Ishikawa (cell line): ENCODE measurements at regions not wholly inside any gene's neighbourhood (a gene's known extent, or its start where the extent isn't known, plus 50 kb on each side); places are given as distances from the start of the nearest gene placed in this dataset.
A peak's percentile ranks its signal among the peaks of the same experiment; 100 is the strongest.

Experiments
- CEBPB ChIP-seq: IDR thresholded peaks from 2 replicates; pipeline ENCODE4 v1.6.1; 2012
- CREB1 ChIP-seq: IDR thresholded peaks from 2 replicates; pipeline ENCODE4 v1.6.1; 2012; ENCODE audit warnings: low read depth
- EGR1 ChIP-seq: IDR thresholded peaks from 2 replicates; pipeline ENCODE4 v1.6.1; 2012
- EP300 ChIP-seq: IDR thresholded peaks from 2 replicates; pipeline ENCODE4 v1.6.1; 2012; ENCODE audit warnings: borderline replicate concordance
- FOXM1 ChIP-seq: IDR thresholded peaks from 2 replicates; pipeline ENCODE4 v1.6.1; 2012; ENCODE audit warnings: low read depth, borderline replicate concordance
- NFIC ChIP-seq: IDR thresholded peaks from 2 replicates; pipeline ENCODE4 v1.6.1; 2012
- RAD21 ChIP-seq: IDR thresholded peaks from 2 replicates; pipeline ENCODE4 v1.6.1; 2012; ENCODE audit warnings: low read depth
- TAF1 ChIP-seq: IDR thresholded peaks from 2 replicates; pipeline ENCODE4 v1.6.1; 2012; ENCODE audit warnings: low read depth, mild to moderate bottlenecking
- TCF12 ChIP-seq: IDR thresholded peaks from 2 replicates; pipeline ENCODE4 v1.6.1; 2012; ENCODE audit warnings: low read depth
- TEAD4 ChIP-seq: IDR thresholded peaks from 2 replicates; pipeline ENCODE4 v1.6.1; 2012
- YY1 ChIP-seq: IDR thresholded peaks from 2 replicates; pipeline ENCODE4 v1.6.1; 2012; ENCODE audit warnings: low read depth
- ZBTB7A ChIP-seq: IDR thresholded peaks from 2 replicates; pipeline ENCODE4 v1.6.1; 2012; ENCODE audit warnings: low read depth
- TF ChIP-seq, protein P1 (sequence below): IDR thresholded peaks from 2 replicates; pipeline ENCODE4 v1.6.1; 2012; ENCODE audit warnings: low read depth, mild to moderate bottlenecking
- TF ChIP-seq, protein P2 (sequence below): IDR thresholded peaks from 2 replicates; pipeline ENCODE4 v1.6.1; 2012
- TF ChIP-seq, protein P3 (sequence below): IDR thresholded peaks from 2 replicates; pipeline ENCODE4 v1.6.1; 2012

DNA sequence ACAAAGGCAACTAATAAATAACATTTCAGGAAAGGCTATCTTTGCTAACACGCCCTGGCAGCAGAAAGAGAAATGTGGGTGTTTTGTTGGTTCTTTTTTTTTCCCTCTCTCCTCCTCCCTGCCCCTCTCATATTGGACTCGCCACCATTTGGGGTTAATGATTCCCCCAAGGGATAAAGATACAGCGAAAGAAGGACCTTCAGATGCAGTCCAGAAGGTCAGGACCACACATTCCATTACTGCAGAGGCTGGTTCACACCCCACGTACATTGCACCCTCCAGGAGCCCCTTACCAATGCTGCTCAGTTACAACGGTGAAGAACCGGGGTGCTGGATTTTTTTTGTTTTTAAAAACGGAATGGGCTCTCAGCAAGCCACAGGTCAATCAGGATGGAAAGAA is 156.9 kb upstream of the TIAM1 start:
- TF ChIP-seq CEBPB (no peak), TCF12 (no peak), NFIC (no peak), RAD21 (no peak), ZBTB7A (no peak), EP300 (no peak), FOXM1 (no peak), TAF1 (no peak), YY1 (no peak), TEAD4 (no peak), CREB1 (no peak), EGR1 (no peak)
- TF ChIP-seq, protein P1, sequence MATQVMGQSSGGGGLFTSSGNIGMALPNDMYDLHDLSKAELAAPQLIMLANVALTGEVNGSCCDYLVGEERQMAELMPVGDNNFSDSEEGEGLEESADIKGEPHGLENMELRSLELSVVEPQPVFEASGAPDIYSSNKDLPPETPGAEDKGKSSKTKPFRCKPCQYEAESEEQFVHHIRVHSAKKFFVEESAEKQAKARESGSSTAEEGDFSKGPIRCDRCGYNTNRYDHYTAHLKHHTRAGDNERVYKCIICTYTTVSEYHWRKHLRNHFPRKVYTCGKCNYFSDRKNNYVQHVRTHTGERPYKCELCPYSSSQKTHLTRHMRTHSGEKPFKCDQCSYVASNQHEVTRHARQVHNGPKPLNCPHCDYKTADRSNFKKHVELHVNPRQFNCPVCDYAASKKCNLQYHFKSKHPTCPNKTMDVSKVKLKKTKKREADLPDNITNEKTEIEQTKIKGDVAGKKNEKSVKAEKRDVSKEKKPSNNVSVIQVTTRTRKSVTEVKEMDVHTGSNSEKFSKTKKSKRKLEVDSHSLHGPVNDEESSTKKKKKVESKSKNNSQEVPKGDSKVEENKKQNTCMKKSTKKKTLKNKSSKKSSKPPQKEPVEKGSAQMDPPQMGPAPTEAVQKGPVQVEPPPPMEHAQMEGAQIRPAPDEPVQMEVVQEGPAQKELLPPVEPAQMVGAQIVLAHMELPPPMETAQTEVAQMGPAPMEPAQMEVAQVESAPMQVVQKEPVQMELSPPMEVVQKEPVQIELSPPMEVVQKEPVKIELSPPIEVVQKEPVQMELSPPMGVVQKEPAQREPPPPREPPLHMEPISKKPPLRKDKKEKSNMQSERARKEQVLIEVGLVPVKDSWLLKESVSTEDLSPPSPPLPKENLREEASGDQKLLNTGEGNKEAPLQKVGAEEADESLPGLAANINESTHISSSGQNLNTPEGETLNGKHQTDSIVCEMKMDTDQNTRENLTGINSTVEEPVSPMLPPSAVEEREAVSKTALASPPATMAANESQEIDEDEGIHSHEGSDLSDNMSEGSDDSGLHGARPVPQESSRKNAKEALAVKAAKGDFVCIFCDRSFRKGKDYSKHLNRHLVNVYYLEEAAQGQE = no peak
- TF ChIP-seq, protein P2, sequence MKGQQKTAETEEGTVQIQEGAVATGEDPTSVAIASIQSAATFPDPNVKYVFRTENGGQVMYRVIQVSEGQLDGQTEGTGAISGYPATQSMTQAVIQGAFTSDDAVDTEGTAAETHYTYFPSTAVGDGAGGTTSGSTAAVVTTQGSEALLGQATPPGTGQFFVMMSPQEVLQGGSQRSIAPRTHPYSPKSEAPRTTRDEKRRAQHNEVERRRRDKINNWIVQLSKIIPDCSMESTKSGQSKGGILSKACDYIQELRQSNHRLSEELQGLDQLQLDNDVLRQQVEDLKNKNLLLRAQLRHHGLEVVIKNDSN = no peak
- TF ChIP-seq, protein P3, sequence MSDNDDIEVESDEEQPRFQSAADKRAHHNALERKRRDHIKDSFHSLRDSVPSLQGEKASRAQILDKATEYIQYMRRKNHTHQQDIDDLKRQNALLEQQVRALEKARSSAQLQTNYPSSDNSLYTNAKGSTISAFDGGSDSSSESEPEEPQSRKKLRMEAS = no peak

DNA sequence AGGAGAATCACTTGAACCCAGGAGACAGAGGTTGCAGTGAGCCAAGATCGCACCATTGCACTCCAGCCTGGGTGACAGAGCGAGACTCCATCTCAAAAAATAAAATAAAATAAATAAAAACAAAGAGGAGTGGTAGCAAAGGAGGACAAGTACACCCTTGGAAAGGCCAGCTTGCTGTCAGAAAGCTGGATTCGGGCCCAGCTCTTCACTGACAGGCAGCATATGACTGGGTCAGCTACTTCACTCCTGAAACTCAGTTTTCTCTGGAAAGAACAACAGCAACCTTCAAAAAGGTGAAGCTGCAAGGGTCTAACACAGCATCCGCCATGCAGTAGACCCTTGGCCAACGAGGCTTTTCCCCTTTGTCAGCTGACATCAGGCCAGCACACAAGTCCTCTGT is 156.0 kb upstream of the TIAM1 start:
- TF ChIP-seq CEBPB (no peak), EGR1 (no peak), EP300 (no peak), CREB1 (no peak), RAD21 (no peak), ZBTB7A (no peak), FOXM1 (no peak), TEAD4 (no peak), NFIC (no peak), TAF1 (no peak), YY1 (no peak), TCF12 (no peak)
- TF ChIP-seq, protein P3 = no peak
- TF ChIP-seq, protein P1 = no peak
- TF ChIP-seq, protein P2 = no peak

DNA sequence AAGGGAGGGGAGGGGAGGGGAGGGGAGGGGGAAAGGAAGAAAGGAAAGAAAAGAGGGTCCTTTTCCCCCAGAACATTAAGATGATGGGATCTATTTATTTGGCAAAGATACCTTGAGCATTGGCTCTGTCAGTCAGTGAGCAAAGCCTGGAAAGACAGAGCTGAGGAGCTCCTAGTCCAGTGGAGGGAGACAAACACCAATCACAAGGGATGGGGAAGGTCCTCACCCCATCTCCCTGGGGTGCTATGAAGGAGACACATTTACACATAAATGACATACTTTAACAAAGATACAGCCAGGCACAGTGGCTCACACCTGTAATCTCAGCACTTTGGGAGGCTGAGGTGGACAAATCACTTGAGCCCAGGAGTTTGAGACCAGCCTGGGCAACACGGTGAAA is 154.9 kb upstream of the TIAM1 start:
- TF ChIP-seq RAD21 = 0 out of 2 replicates have a peak, but pooled peaks have one; percentile 14
- TF ChIP-seq, protein P3 = no peak

DNA sequence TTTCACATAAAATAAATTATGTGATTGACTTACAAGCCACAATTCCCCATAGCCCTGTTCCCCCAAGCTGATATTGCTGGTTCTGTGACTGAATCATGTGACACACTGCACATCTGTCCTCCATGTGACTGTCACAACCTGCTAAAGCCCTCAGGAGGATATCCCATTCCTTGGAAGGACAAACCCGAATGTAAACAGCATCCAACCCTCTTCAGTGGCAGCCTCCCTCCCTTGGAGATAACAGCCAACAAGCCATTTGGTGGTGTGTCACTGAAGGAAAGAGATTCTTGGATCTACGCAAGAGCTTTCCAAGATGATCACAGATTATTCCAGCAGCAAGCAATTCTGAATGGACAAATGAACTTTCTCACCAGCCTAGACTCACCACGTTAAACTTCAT is 153.9 kb upstream of the TIAM1 start:
- TF ChIP-seq, protein P2 = no peak
- TF ChIP-seq YY1 = no peak
- TF ChIP-seq, protein P1 = no peak
- no peak for TF ChIP-seq TCF12
- TF ChIP-seq ZBTB7A = no peak
- TF ChIP-seq EP300 = no peak
- TF ChIP-seq TEAD4 = no peak
- TF ChIP-seq NFIC = no peak
- no peak for TF ChIP-seq CEBPB
- TF ChIP-seq FOXM1 = no peak
- TF ChIP-seq CREB1 = no peak
- TF ChIP-seq TAF1 = no peak
- TF ChIP-seq, protein P3 = no peak
